ENCODE measurements at regions not wholly inside any gene's neighbourhood (a gene's known extent, or its start where the extent isn't known, plus 50 kb on each side); places are given as distances from the start of the nearest gene placed in this dataset.

- no peak for DNase-seq
- 98% methylated on average over 2 of the region's 3 CpGs for WGBS
Measured at GRCh38 chr7:41328131-41328530, 374.8 kb downstream of the INHBA start.

GRCh38 chr7:41326616-41327015 lies 376.3 kb downstream of the INHBA start:
- no peak overlapping the region for H4K91ac ChIP-seq (ENCODE audit: low read length)
- no peak overlapping the region for H2AFZ ChIP-seq (ENCODE audit: low read depth, low read length)
- no peak overlapping the region for H3K4me3 ChIP-seq (ENCODE audit: insufficient read depth in 1 of 2, low read depth in 1 of 2, low read length in 2 of 2)
- no peak overlapping the region for H3K9ac ChIP-seq (ENCODE audit: low read length)
- no peaks in the 10 kb centered on the region for H3K9me3 ChIP-seq (ENCODE audit: control insufficient read depth, low read length)
- no peak overlapping the region for H3K27ac ChIP-seq (ENCODE audit: low read length, poor library complexity, severe bottlenecking)
- H3K18ac ChIP-seq (ENCODE audit: low read depth in 1 of 2, low read length in 2 of 2) = no peak overlapping the region
- no peak overlapping the region for H2AK5ac ChIP-seq (ENCODE audit: low read length, severe bottlenecking)
- H2BK15ac ChIP-seq (ENCODE audit: low read depth, poor library complexity, severe bottlenecking) = no peak overlapping the region
- no peak overlapping the region for H2BK120ac ChIP-seq (ENCODE audit: low read depth, low read length)
- WGBS = 93% methylated on average over 1 of the region's 1 CpG
- no peaks in the 10 kb centered on the region for H3K27me3 ChIP-seq (ENCODE audit: control insufficient read depth in 1 of 2, insufficient read depth in 1 of 2, low read length in 2 of 2)
- H4K8ac ChIP-seq (ENCODE audit: low read length) = no peak overlapping the region
- H3K4me2 ChIP-seq (ENCODE audit: low read length, poor library complexity, severe bottlenecking) = no peak overlapping the region
- no peak overlapping the region for H2BK12ac ChIP-seq (ENCODE audit: low read length in 2 of 2)
- no peaks in the 10 kb centered on the region for H3K36me3 ChIP-seq (ENCODE audit: control insufficient read depth in 1 of 2, insufficient read depth in 2 of 2, low read depth in 1 of 2, low read length in 2 of 2)
- H3K4me1 ChIP-seq (ENCODE audit: control insufficient read depth, insufficient read depth, low read depth, low read length) = no peaks in the 10 kb centered on the region
- no peaks in the 10 kb centered on the region for H3K79me1 ChIP-seq (replicated peaks; ENCODE audit: low read length, poor library complexity, severe bottlenecking)
- H3K4ac ChIP-seq (ENCODE audit: low read depth in 1 of 2, low read length in 2 of 2) = no peak overlapping the region
- H2BK5ac ChIP-seq (ENCODE audit: low read depth, low read length, poor library complexity, severe bottlenecking) = no peak overlapping the region
- H3K23ac ChIP-seq (ENCODE audit: low read length in 2 of 2) = no peak overlapping the region
- no peak for DNase-seq
- H3K14ac ChIP-seq (ENCODE audit: low read length in 2 of 2) = no peak overlapping the region

More at GRCh38 chr7:41328131-41328530, 374.8 kb downstream of the INHBA start:
- H3K18ac ChIP-seq (ENCODE audit: low read depth in 1 of 2, low read length in 2 of 2) = no peak overlapping the region
- H3K4me1 ChIP-seq (ENCODE audit: control insufficient read depth, insufficient read depth, low read depth, low read length) = no peaks in the 10 kb centered on the region
- H3K79me1 ChIP-seq (replicated peaks; ENCODE audit: low read length, poor library complexity, severe bottlenecking) = no peaks in the 10 kb centered on the region
- H3K4me3 ChIP-seq (ENCODE audit: insufficient read depth in 1 of 2, low read depth in 1 of 2, low read length in 2 of 2) = no peak overlapping the region
- H4K8ac ChIP-seq (ENCODE audit: low read length) = no peak overlapping the region
- H3K4me2 ChIP-seq (ENCODE audit: low read length, poor library complexity, severe bottlenecking) = no peak overlapping the region
- no peaks in the 10 kb centered on the region for H3K36me3 ChIP-seq (ENCODE audit: control insufficient read depth in 1 of 2, insufficient read depth in 2 of 2, low read depth in 1 of 2, low read length in 2 of 2)
- H3K23ac ChIP-seq (ENCODE audit: low read length in 2 of 2) = no peak overlapping the region
- H3K9ac ChIP-seq (ENCODE audit: low read length) = peak overlapping the region; percentile 9
- H2AFZ ChIP-seq (ENCODE audit: low read depth, low read length) = no peak overlapping the region
- no peaks in the 10 kb centered on the region for H3K9me3 ChIP-seq (ENCODE audit: control insufficient read depth, low read length)
- no peak overlapping the region for H2BK5ac ChIP-seq (ENCODE audit: low read depth, low read length, poor library complexity, severe bottlenecking)
- H2BK120ac ChIP-seq (ENCODE audit: low read depth, low read length) = no peak overlapping the region
- no peak overlapping the region for H3K14ac ChIP-seq (ENCODE audit: low read length in 2 of 2)
- no peak overlapping the region for H3K4ac ChIP-seq (ENCODE audit: low read depth in 1 of 2, low read length in 2 of 2)
- H2BK12ac ChIP-seq (ENCODE audit: low read length in 2 of 2) = no peak overlapping the region
- no peak overlapping the region for H3K27ac ChIP-seq (ENCODE audit: low read length, poor library complexity, severe bottlenecking)
- H3K27me3 ChIP-seq (ENCODE audit: control insufficient read depth in 1 of 2, insufficient read depth in 1 of 2, low read length in 2 of 2) = no peaks in the 10 kb centered on the region
- H4K91ac ChIP-seq (ENCODE audit: low read length) = no peak overlapping the region
- no peak overlapping the region for H2BK15ac ChIP-seq (ENCODE audit: low read depth, poor library complexity, severe bottlenecking)
- no peak overlapping the region for H2AK5ac ChIP-seq (ENCODE audit: low read length, severe bottlenecking)

DNA sequence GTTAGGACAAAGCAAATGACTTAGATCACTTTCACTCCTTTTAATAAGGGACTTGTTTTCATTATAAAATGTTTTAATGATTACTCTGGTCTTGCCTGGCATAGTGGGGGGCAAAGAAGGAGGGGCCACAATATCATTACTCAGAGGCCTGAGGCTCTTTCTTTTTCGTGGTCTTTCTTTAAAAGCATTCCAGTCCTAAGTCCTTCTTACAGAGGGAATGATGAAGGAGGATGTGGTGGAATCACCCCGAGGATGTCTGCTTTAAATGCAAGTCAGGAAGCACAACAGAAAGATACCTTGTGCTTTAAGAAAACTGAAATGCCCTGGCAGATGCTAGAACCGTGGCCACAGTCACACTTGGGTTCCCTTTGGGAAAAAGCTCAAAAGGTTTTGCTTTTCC lies 379.1 kb downstream of the INHBA start:
- Histone ChIP-seq H3K4me1 (ENCODE audit: control insufficient read depth, insufficient read depth, low read depth, low read length) (no peaks in the 10 kb centered on the region), H3K27ac (ENCODE audit: low read length, poor library complexity, severe bottlenecking) (no peak overlapping the region), H2AK5ac (ENCODE audit: low read length, severe bottlenecking) (no peak overlapping the region), H4K91ac (ENCODE audit: low read length) (no peak overlapping the region), H3K9ac (ENCODE audit: low read length) (no peak overlapping the region), H2BK120ac (ENCODE audit: low read depth, low read length) (no peak overlapping the region), H3K4me3 (ENCODE audit: insufficient read depth in 1 of 2, low read depth in 1 of 2, low read length in 2 of 2) (no peak overlapping the region), H3K4me2 (ENCODE audit: low read length, poor library complexity, severe bottlenecking) (no peak overlapping the region), H2AFZ (ENCODE audit: low read depth, low read length) (no peak overlapping the region), H3K9me3 (ENCODE audit: control insufficient read depth, low read length) (no peaks in the 10 kb centered on the region), H3K27me3 (ENCODE audit: control insufficient read depth in 1 of 2, insufficient read depth in 1 of 2, low read length in 2 of 2) (no peaks in the 10 kb centered on the region), H2BK15ac (ENCODE audit: low read depth, poor library complexity, severe bottlenecking) (no peak overlapping the region), H3K23ac (ENCODE audit: low read length in 2 of 2) (no peak overlapping the region), H4K8ac (ENCODE audit: low read length) (no peak overlapping the region), H3K4ac (ENCODE audit: low read depth in 1 of 2, low read length in 2 of 2) (no peak overlapping the region), H3K36me3 (ENCODE audit: control insufficient read depth in 1 of 2, insufficient read depth in 2 of 2, low read depth in 1 of 2, low read length in 2 of 2) (no peaks in the 10 kb centered on the region), H3K79me1 (replicated peaks; ENCODE audit: low read length, poor library complexity, severe bottlenecking) (no peaks in the 10 kb centered on the region), H2BK5ac (ENCODE audit: low read depth, low read length, poor library complexity, severe bottlenecking) (no peak overlapping the region), H3K18ac (ENCODE audit: low read depth in 1 of 2, low read length in 2 of 2) (no peak overlapping the region), H2BK12ac (ENCODE audit: low read length in 2 of 2) (no peak overlapping the region), H3K14ac (ENCODE audit: low read length in 2 of 2) (no peak overlapping the region)
- WGBS = 62% methylated on average over 2 of the region's 3 CpGs
- no peak for DNase-seq

- H3K4me3 ChIP-seq (ENCODE audit: insufficient read depth in 1 of 2, low read depth in 1 of 2, low read length in 2 of 2) = no peak overlapping the region
- H3K4me2 ChIP-seq (ENCODE audit: low read length, poor library complexity, severe bottlenecking) = no peak overlapping the region
- no peak for DNase-seq
- no peaks in the 10 kb centered on the region for H3K9me3 ChIP-seq (ENCODE audit: control insufficient read depth, low read length)
- H3K4me1 ChIP-seq (ENCODE audit: control insufficient read depth, insufficient read depth, low read depth, low read length) = no peaks in the 10 kb centered on the region
- H2AK5ac ChIP-seq (ENCODE audit: low read length, severe bottlenecking) = no peak overlapping the region
- no peak overlapping the region for H2AFZ ChIP-seq (ENCODE audit: low read depth, low read length)
- H3K23ac ChIP-seq (ENCODE audit: low read length in 2 of 2) = no peak overlapping the region
- no peak overlapping the region for H2BK120ac ChIP-seq (ENCODE audit: low read depth, low read length)
- no peak overlapping the region for H3K18ac ChIP-seq (ENCODE audit: low read depth in 1 of 2, low read length in 2 of 2)
- WGBS = no CpG with 5 or more reads among the region's 1 CpG
- H3K27me3 ChIP-seq (ENCODE audit: control insufficient read depth in 1 of 2, insufficient read depth in 1 of 2, low read length in 2 of 2) = no peaks in the 10 kb centered on the region
- H3K27ac ChIP-seq (ENCODE audit: low read length, poor library complexity, severe bottlenecking) = no peak overlapping the region
- H2BK15ac ChIP-seq (ENCODE audit: low read depth, poor library complexity, severe bottlenecking) = no peak overlapping the region
- no peak overlapping the region for H3K14ac ChIP-seq (ENCODE audit: low read length in 2 of 2)
- no peak overlapping the region for H4K8ac ChIP-seq (ENCODE audit: low read length)
- no peak overlapping the region for H4K91ac ChIP-seq (ENCODE audit: low read length)
- no peaks in the 10 kb centered on the region for H3K79me1 ChIP-seq (replicated peaks; ENCODE audit: low read length, poor library complexity, severe bottlenecking)
- no peaks in the 10 kb centered on the region for H3K36me3 ChIP-seq (ENCODE audit: control insufficient read depth in 1 of 2, insufficient read depth in 2 of 2, low read depth in 1 of 2, low read length in 2 of 2)
- no peak overlapping the region for H3K9ac ChIP-seq (ENCODE audit: low read length)
- no peak overlapping the region for H2BK12ac ChIP-seq (ENCODE audit: low read length in 2 of 2)
- no peak overlapping the region for H2BK5ac ChIP-seq (ENCODE audit: low read depth, low read length, poor library complexity, severe bottlenecking)
- no peak overlapping the region for H3K4ac ChIP-seq (ENCODE audit: low read depth in 1 of 2, low read length in 2 of 2)
Measured at GRCh38 chr7:41319581-41319980, 383.3 kb downstream of the INHBA start.

Measured in mesenchymal stem cell (in vitro differentiated cells and primary cell).